Muscle layer of duodenum (tissue), 2 donors: ENCODE measurements at regions not wholly inside any gene's neighbourhood (a gene's known extent, or its start where the extent isn't known, plus 50 kb on each side); places are given as distances from the start of the nearest gene placed in this dataset.

ENCODE experiments used
- H3K27ac ChIP-seq: one replicate; pipeline ENCODE4 v1.7.0; 2013; ENCODE audit warnings: mild to moderate bottlenecking, low read length
- H3K27me3 ChIP-seq: one replicate; pipeline ENCODE4 v1.7.0; 2013; ENCODE audit warnings: low read depth, mild to moderate bottlenecking, control low read depth, low read length
- H3K36me3 ChIP-seq, 2 donors: one replicate each; pipeline ENCODE4 v1.7.0; 2013; ENCODE audit warnings: low read length in 2 of 2, control low read depth in 1 of 2, mild to moderate bottlenecking in 1 of 2; ENCODE audit not compliant: insufficient read depth in 2 of 2, control insufficient read depth in 1 of 2
- H3K4me1 ChIP-seq, 2 donors: one replicate each; pipeline ENCODE4 v1.7.0; 2013; ENCODE audit warnings: low read length in 2 of 2, mild to moderate bottlenecking in 2 of 2, control low read depth in 1 of 2, moderate library complexity in 1 of 2; ENCODE audit not compliant: insufficient read depth in 2 of 2, control insufficient read depth in 1 of 2
- H3K4me3 ChIP-seq, 2 donors: one replicate each; pipeline ENCODE4 v1.7.0; 2013; ENCODE audit warnings: low read length in 2 of 2, low read depth in 1 of 2, mild to moderate bottlenecking in 1 of 2
- H3K9me3 ChIP-seq, 2 donors: one replicate each; pipeline ENCODE4 v1.7.0; 2013; ENCODE audit warnings: low read length in 2 of 2, control low read depth in 1 of 2, mild to moderate bottlenecking in 1 of 2; ENCODE audit not compliant: control insufficient read depth in 1 of 2
- donor health status: healthy.

GRCh38 chr4:183797011-183797444, 108.1 kb upstream of the STOX2 start:
- Histone ChIP-seq H3K36me3 (no peaks in the 10 kb centered on the region), H3K27ac (no peak overlapping the region), H3K4me1 (peaks cover 0 to 19% of the 10 kb centered on the region in 2 donors), H3K27me3 (peaks cover 10% of the 10 kb centered on the region), H3K4me3 (peak overlapping the region; percentile 39 to 73), H3K9me3 (peaks cover 0 to 23% of the 10 kb centered on the region in 2 donors)

GRCh38 chr4:183797445-183798300, 107.4 kb upstream of the STOX2 start:
- H3K4me3 ChIP-seq = peak overlapping the region; percentile 39 to 73
- peaks cover 0 to 22% of the 10 kb centered on the region in 2 donors for H3K9me3 ChIP-seq
- peaks cover 10% of the 10 kb centered on the region for H3K27me3 ChIP-seq
- H3K27ac ChIP-seq = no peak overlapping the region
- no peaks in the 10 kb centered on the region for H3K36me3 ChIP-seq
- peaks cover 0 to 19% of the 10 kb centered on the region in 2 donors for H3K4me1 ChIP-seq

DNA sequence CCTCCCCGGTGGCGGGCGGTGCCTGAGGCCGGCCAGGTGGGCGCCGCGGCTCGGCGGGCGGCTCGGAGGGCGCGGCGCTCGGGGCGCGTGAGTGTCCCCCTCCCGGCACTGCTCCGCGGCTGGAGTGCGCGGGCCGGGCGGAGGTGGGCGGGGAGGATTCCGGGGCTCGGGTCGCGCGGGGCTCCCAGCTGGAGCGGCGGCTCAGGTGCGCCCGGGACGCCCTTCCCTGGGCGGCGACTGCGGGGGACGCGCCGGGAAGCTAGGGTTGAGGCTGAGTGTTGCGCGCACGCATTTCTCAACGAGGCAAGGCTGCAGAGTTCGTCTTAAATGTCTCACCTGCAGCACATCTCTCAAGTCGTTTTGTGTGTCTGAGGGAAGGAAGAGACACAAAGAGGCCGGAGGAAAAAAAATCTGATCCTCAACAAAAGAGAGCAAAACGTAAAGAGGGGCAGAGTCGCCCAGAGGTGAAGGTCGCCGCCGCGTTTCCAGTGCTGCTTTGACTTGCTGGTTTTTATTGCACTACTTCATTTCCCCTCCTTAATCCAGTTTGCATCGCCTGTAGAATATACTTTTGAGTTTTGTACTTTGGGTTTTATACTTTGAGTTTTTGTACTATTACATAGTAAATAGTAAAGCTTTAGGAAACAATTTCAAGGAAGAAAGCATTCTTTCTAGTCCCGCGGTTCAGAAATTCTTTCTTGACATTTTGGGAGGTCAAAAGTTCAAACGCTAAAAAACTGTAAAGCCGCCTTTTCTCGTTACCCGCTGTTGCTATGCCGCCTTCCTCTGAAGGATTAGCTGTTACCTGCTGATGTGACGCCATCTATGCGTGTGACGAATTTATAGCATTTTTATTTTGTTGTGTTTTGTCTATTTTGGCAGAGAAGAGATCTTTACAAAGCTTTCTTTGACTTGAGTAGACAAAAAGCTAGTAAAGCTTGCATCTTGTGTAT, 106.5 kb upstream of the STOX2 start:
- no peak overlapping the region for H3K27ac ChIP-seq
- peaks cover 0 to 16% of the 10 kb centered on the region in 2 donors for H3K9me3 ChIP-seq
- peaks cover 0 to 19% of the 10 kb centered on the region in 2 donors for H3K4me1 ChIP-seq
- peaks cover 10% of the 10 kb centered on the region for H3K27me3 ChIP-seq
- H3K36me3 ChIP-seq = no peaks in the 10 kb centered on the region
- H3K4me3 ChIP-seq = peak overlapping the region; percentile 53 to 73

- no peak overlapping the region for H3K27ac ChIP-seq
- H3K4me3 ChIP-seq = no peak overlapping the region
- no peaks in the 10 kb centered on the region for H3K36me3 ChIP-seq
- peaks cover 0 to 19% of the 10 kb centered on the region in 2 donors for H3K4me1 ChIP-seq
- H3K9me3 ChIP-seq = no peaks in the 10 kb centered on the region
- peaks cover 10% of the 10 kb centered on the region for H3K27me3 ChIP-seq
Observed at GRCh38 chr4:183801457-183802165, 103.5 kb upstream of the STOX2 start.

DNA sequence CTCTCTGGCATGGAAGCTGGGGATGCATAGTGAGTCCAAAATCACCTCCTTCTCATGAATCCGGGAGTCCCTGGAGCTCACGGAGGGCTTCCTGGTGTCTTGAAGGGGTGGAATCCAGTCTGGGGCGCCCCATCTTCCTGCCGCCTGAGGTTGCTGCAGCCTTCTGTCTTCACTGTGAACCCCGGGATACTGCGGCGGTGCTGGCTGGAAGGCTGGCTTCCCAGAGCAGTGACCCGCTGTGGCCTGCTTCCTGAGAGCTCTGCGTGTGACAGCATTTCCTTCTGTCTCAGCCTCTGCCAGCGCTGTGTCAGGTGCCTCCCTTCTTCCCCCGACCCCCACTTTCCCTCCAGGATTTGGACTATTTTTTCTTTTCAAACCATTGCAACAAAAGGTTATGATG, 98.8 kb upstream of the STOX2 start:
- no peaks in the 10 kb centered on the region for H3K4me1 ChIP-seq
- H3K27ac ChIP-seq = no peak overlapping the region
- H3K4me3 ChIP-seq = no peak overlapping the region
- no peaks in the 10 kb centered on the region for H3K27me3 ChIP-seq
- no peaks in the 10 kb centered on the region for H3K9me3 ChIP-seq
- no peaks in the 10 kb centered on the region for H3K36me3 ChIP-seq

DNA sequence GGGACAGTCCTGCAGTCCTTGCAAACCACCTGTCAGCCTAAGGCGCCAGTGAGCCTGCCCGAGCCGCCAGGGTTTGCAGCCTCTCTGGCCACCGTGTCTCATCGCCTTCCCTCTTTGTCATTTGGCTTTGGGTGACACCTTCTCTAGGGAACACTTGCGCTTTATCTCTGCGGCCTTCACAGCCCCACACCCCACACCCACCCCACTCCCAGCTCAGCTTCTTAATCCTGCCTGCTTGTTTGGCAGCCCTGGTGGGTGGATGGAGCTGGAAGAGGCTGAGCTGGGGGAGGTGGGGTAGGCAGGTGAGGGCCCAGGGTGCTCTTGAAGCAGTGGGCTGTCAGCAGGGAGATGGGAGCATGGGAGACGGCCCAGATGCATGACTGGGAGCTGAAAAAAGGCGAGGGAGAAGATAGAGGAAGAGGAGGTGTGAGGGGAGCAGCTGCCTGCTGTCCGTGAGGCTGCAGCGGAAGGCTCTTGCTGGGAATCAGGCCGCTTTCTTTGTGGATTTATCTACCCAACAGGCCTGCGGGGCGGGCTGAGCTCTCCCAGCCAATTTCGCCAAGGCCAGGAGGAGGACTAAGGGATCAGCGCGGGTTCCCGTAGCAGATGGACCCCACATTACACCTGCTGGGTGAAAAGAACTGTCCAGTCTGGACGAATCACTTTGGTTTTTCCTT, 97.5 kb upstream of the STOX2 start:
- Histone ChIP-seq H3K9me3 (no peaks in the 10 kb centered on the region), H3K4me1 (no peaks in the 10 kb centered on the region), H3K4me3 (no peak overlapping the region), H3K36me3 (no peaks in the 10 kb centered on the region), H3K27ac (peak overlapping the region; percentile 49), H3K27me3 (no peaks in the 10 kb centered on the region)

GRCh38 chr4:183808097-183808456, 97.0 kb upstream of the STOX2 start:
- Histone ChIP-seq H3K4me3 (no peak overlapping the region), H3K27me3 (no peaks in the 10 kb centered on the region), H3K36me3 (no peaks in the 10 kb centered on the region), H3K4me1 (no peaks in the 10 kb centered on the region), H3K9me3 (no peaks in the 10 kb centered on the region), H3K27ac (peak overlapping the region; percentile 49)

- Histone ChIP-seq H3K4me1 (no peaks in the 10 kb centered on the region), H3K9me3 (no peaks in the 10 kb centered on the region), H3K4me3 (no peak overlapping the region), H3K36me3 (no peaks in the 10 kb centered on the region), H3K27ac (no peak overlapping the region), H3K27me3 (no peaks in the 10 kb centered on the region)
Observed at GRCh38 chr4:183812567-183812966, 92.5 kb upstream of the STOX2 start.

DNA sequence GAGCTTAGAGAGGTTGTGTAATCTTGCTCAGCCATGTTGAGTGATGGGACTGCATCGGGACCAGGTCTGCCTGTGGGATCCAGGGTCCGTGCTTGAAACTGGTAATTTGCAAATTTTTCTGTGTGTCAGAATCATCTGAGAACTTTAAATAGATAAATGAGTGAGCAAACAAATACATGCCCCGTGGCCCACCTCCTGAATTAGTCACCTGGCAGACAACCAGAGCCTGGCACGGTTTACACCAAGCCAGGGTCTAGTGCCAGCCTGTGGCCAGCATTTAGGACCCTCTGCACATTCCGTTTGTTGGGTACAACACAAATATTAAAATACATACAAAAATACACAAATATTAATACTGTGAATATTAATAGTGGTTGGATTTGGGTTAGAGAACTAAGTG, 90.6 kb upstream of the STOX2 start:
- Histone ChIP-seq H3K4me1 (no peaks in the 10 kb centered on the region), H3K4me3 (no peak overlapping the region), H3K9me3 (no peaks in the 10 kb centered on the region), H3K27ac (no peak overlapping the region), H3K27me3 (no peaks in the 10 kb centered on the region), H3K36me3 (no peaks in the 10 kb centered on the region)

DNA sequence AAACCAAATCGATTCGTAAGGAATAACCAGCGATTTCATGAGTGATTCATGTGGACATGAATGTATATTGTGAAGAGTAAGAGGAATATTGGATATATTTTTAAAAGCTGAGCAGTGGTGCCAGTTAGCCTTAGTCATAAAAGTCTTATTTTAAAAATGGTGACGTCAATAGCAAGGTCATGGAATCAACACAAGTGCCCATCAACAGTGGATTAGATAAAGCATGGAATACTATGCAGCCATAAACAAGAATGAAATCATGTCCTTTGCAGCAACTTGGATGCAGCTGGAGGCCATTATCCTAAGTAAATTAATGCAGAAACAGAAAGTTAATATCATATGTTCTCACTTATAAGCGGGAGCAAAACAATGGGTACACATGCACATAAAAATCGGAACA, 89.0 kb upstream of the STOX2 start:
- Histone ChIP-seq H3K27me3 (no peaks in the 10 kb centered on the region), H3K4me1 (no peaks in the 10 kb centered on the region), H3K36me3 (no peaks in the 10 kb centered on the region), H3K27ac (no peak overlapping the region), H3K9me3 (no peaks in the 10 kb centered on the region), H3K4me3 (no peak overlapping the region)
